Fibroblast of lung (primary cell): ENCODE measurements at regions not wholly inside any gene's neighbourhood (a gene's known extent, or its start where the extent isn't known, plus 50 kb on each side); places are given as distances from the start of the nearest gene placed in this dataset.
A peak's percentile ranks its signal among the peaks of the same experiment; 100 is the strongest.

Source experiments
- DNase-seq, 2 donors: peaks; one replicate each; pipeline versions ENCODE4 v3.0.0 to v3.0.0-alpha.2; 2010; ENCODE audit warnings: low read depth in 2 of 2
- H2AFZ ChIP-seq: 2 replicates; pipeline ENCODE4 v1.5.1; 2012; ENCODE audit warnings: low read length, control low read depth, inconsistent platforms
- H3K27ac ChIP-seq: 2 replicates; pipeline ENCODE4 v1.5.1; 2011; ENCODE audit warnings: low read length, control low read depth; ENCODE audit not compliant: insufficient read depth
- H3K27me3 ChIP-seq: 2 replicates; pipeline ENCODE4 v1.5.1; 2011; ENCODE audit warnings: mild to moderate bottlenecking, low read length; ENCODE audit not compliant: control insufficient read depth, insufficient read depth
- H3K36me3 ChIP-seq: 2 replicates; pipeline ENCODE4 v1.5.1; 2011; ENCODE audit warnings: low read length; ENCODE audit not compliant: control insufficient read depth, insufficient read depth
- H3K4me1 ChIP-seq: 2 replicates; pipeline ENCODE4 v1.5.1; 2011; ENCODE audit warnings: low read length; ENCODE audit not compliant: control insufficient read depth, insufficient read depth; ENCODE audit errors: extremely low read depth
- H3K4me2 ChIP-seq: 2 replicates; pipeline ENCODE4 v1.5.1; 2011; ENCODE audit warnings: low read length, control low read depth; ENCODE audit not compliant: insufficient read depth; ENCODE audit errors: extremely low read depth
- H3K4me3 ChIP-seq, 4 experiments: fragments of 200-600 bp in 1 of 4; sonication (generic) in 1 of 4; replicated peaks in 1 of 4; 2 replicates each; pipeline ENCODE4 v1.5.1; 2011 to 2016; ENCODE audit warnings: low read length in 4 of 4, low read depth in 3 of 4, mild to moderate bottlenecking in 3 of 4, control low read depth in 2 of 4, inconsistent platforms in 1 of 4, mixed read lengths in 1 of 4; ENCODE audit not compliant: insufficient read depth in 1 of 4; ENCODE audit errors: control extremely low read depth in 1 of 4
- H3K79me2 ChIP-seq: 2 replicates; pipeline ENCODE4 v1.5.1; 2012; ENCODE audit warnings: mild to moderate bottlenecking, low read length, inconsistent platforms; ENCODE audit not compliant: control insufficient read depth, insufficient read depth
- H3K9ac ChIP-seq: 2 replicates; pipeline ENCODE4 v1.5.1; 2011; ENCODE audit warnings: mild to moderate bottlenecking, low read length, control low read depth; ENCODE audit not compliant: insufficient read depth
- H3K9me3 ChIP-seq: 2 replicates; pipeline ENCODE4 v1.5.1; 2012; ENCODE audit warnings: low read depth, low read length; ENCODE audit not compliant: control insufficient read depth, insufficient read depth
- H4K20me1 ChIP-seq: 2 replicates; pipeline ENCODE4 v1.5.1; 2011; ENCODE audit warnings: low read length; ENCODE audit not compliant: control insufficient read depth, insufficient read depth; ENCODE audit errors: extremely low read depth
- CTCF ChIP-seq, 2 donors: IDR thresholded peaks in 1 of 2; conservative IDR thresholded peaks in 1 of 2; 1 replicate in 1 of 2; 2 replicates in 1 of 2; pipeline ENCODE4 v1.5.1; 2011 to 2012; ENCODE audit warnings: low read length in 2 of 2, control low read depth in 1 of 2, inconsistent platforms in 1 of 2, low read depth in 1 of 2, mild to moderate bottlenecking in 1 of 2
- EZH2 ChIP-seq: IDR thresholded peaks from 2 replicates; pipeline ENCODE4 v1.5.1; 2012; ENCODE audit warnings: low read length, control low read depth, mild to moderate bottlenecking; ENCODE audit errors: missing control alignments

- Histone ChIP-seq H3K9me3 (no peaks in the 10 kb centered on the region), H3K4me2 (no peak overlapping the region), H4K20me1 (no peaks in the 10 kb centered on the region), H3K79me2 (no peaks in the 10 kb centered on the region), H3K36me3 (no peaks in the 10 kb centered on the region), H3K27me3 (peaks cover 2% of the 10 kb centered on the region), H3K4me3 (no peak overlapping the region), H2AFZ (no peak overlapping the region), H3K9ac (no peak overlapping the region), H3K4me1 (no peaks in the 10 kb centered on the region), H3K27ac (no peak overlapping the region)
- TF ChIP-seq CTCF (conservative IDR thresholded peaks at IDR 0.05 in 1 of 2, IDR thresholded peaks at IDR 0.05 in 1 of 2; ENCODE audit: low read depth in 1 of 2, low read length in 2 of 2) (peak; percentile 36 to 37), EZH2 (no peak)
- DNase-seq: peak in 1 of 2 donors; percentile 17
Measured at GRCh38 chr12:94898388-94898787, 105.1 kb downstream of the NDUFA12 start.

- H3K4me3 ChIP-seq: no peak overlapping the region
- no peak overlapping the region for H2AFZ ChIP-seq
- H3K9me3 ChIP-seq: no peaks in the 10 kb centered on the region
- no peaks in the 10 kb centered on the region for H3K4me1 ChIP-seq
- no peaks in the 10 kb centered on the region for H3K27me3 ChIP-seq
- no peaks in the 10 kb centered on the region for H3K79me2 ChIP-seq
- no peak for DNase-seq
- TF ChIP-seq EZH2 (no peak), CTCF (conservative IDR thresholded peaks at IDR 0.05 in 1 of 2, IDR thresholded peaks at IDR 0.05 in 1 of 2; ENCODE audit: low read depth in 1 of 2, low read length in 2 of 2) (no peak)
- no peaks in the 10 kb centered on the region for H3K36me3 ChIP-seq
- no peaks in the 10 kb centered on the region for H4K20me1 ChIP-seq
- H3K27ac ChIP-seq: no peak overlapping the region
- no peak overlapping the region for H3K9ac ChIP-seq
- H3K4me2 ChIP-seq: no peak overlapping the region
Measured at GRCh38 chr12:94892544-94893267, 110.8 kb downstream of the NDUFA12 start.

GRCh38 chr12:94889445-94890210 lies 113.9 kb downstream of the NDUFA12 start:
- no peaks in the 10 kb centered on the region for H3K79me2 ChIP-seq
- DNase-seq: no peak
- H3K4me1 ChIP-seq: no peaks in the 10 kb centered on the region
- H3K9ac ChIP-seq: no peak overlapping the region
- no peak overlapping the region for H3K4me2 ChIP-seq
- H3K27me3 ChIP-seq: no peaks in the 10 kb centered on the region
- TF ChIP-seq CTCF (conservative IDR thresholded peaks at IDR 0.05 in 1 of 2, IDR thresholded peaks at IDR 0.05 in 1 of 2; ENCODE audit: low read depth in 1 of 2, low read length in 2 of 2) (no peak), EZH2 (no peak)
- no peak overlapping the region for H2AFZ ChIP-seq
- H3K4me3 ChIP-seq: no peak overlapping the region
- no peaks in the 10 kb centered on the region for H3K36me3 ChIP-seq
- H3K27ac ChIP-seq: no peak overlapping the region
- no peaks in the 10 kb centered on the region for H3K9me3 ChIP-seq
- no peaks in the 10 kb centered on the region for H4K20me1 ChIP-seq
